GM12874 (cell line): ENCODE measurements at regions not wholly inside any gene's neighbourhood (a gene's known extent, or its start where the extent isn't known, plus 50 kb on each side); places are given as distances from the start of the nearest gene placed in this dataset.

ENCODE experiments used
- CTCF ChIP-seq: IDR thresholded peaks from 2 replicates; pipeline ENCODE4 v1.5.1; 2011; ENCODE audit warnings: low read depth, mild to moderate bottlenecking, control low read depth, low read length, moderate library complexity; ENCODE audit not compliant: insufficient read depth

- TF ChIP-seq CTCF, result no peak
These were observed 207.8 kb downstream of the RND3 start for GRCh38 chr2:150279686-150280085.

GRCh38 chr2:150276737-150277136, 210.7 kb downstream of the RND3 start:
- TF ChIP-seq CTCF, result no peak

- TF ChIP-seq CTCF, result no peak
These were observed 213.4 kb downstream of the RND3 start for GRCh38 chr2:150274108-150274507.

GRCh38 chr2:150271952-150272802, 215.3 kb downstream of the RND3 start:
- no peak for TF ChIP-seq CTCF

GRCh38 chr2:150267651-150268415, 219.6 kb downstream of the RND3 start:
- no peak for TF ChIP-seq CTCF

GRCh38 chr2:150266931-150267330, 220.5 kb downstream of the RND3 start:
- TF ChIP-seq CTCF, result no peak

GRCh38 chr2:150264442-150264841, 223.0 kb downstream of the RND3 start:
- TF ChIP-seq CTCF, result no peak
